ENCODE measurements at regions not wholly inside any gene's neighbourhood (a gene's known extent, or its start where the extent isn't known, plus 50 kb on each side); places are given as distances from the start of the nearest gene placed in this dataset.

DNA sequence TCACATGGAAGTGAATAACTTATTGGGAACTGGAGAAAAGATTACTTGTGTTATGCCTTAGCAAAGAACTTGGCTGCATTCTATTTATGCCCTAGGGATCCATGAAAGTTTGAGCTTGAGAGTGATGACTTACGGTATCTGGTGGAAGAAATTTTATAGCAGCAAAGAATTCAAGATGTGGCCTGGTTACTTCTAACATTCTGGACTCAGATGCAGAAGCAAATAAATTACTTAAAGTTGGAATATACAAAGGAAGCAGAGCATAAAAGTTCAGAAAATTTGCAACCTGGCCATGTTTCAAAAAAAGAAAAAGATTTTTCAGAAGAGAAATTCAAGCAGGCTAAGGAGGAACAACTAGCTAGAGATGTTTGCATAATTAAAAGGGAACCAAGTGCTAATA is 252.3 kb upstream of the WDFY3 start:
- H3K79me2 ChIP-seq (ENCODE audit: low read length), result no peaks in the 10 kb centered on the region
- H3K4me2 ChIP-seq (ENCODE audit: low read depth, low read length, poor library complexity, severe bottlenecking), result no peak overlapping the region
- 0 out of 2 replicates have a peak, but pooled peaks cover 3% of the 10 kb centered on the region for H3K9me2 ChIP-seq (replicated peaks; ENCODE audit: insufficient read depth, low read length)
- H3K9me3 ChIP-seq (ENCODE audit: low read length), result no peaks in the 10 kb centered on the region; the same call in 1 of the 2 replicates
- H3K4me3 ChIP-seq (ENCODE audit: low read length), result no peak overlapping the region
- H3K36me3 ChIP-seq (ENCODE audit: insufficient read depth, low read length), result no peaks in the 10 kb centered on the region
- no peak overlapping the region for H3K27ac ChIP-seq (ENCODE audit: low read length)
- H4K20me1 ChIP-seq (ENCODE audit: insufficient read depth, low read depth, low read length), result no peaks in the 10 kb centered on the region
- no peak overlapping the region for H3K9ac ChIP-seq (ENCODE audit: low read length)
- DNase-seq, result no peak
- H3K27me3 ChIP-seq (ENCODE audit: low read length), result no peaks in the 10 kb centered on the region
- no peaks in the 10 kb centered on the region for H3K4me1 ChIP-seq (ENCODE audit: low read length)
- H2AFZ ChIP-seq (ENCODE audit: low read length), result no peak overlapping the region

DNA sequence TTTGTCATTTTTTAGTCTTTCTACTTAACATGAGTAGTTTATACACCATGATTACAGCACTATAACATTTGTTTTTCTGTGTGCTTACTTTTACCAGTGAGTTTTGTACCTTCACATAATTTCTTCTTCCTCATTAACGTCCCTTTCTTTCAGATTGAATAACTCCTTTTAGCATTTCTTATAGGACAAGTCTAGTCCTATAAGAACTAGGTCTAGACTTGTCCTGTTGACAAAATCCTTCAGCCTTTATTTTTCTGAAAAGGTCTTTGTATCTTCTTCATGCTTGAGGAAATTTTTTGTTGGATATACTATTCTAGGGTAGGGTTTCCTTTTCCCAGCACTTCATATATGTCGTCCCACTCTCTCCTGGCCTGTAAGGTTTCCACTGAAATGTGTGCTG is 253.3 kb upstream of the ARHGAP24 start:
- no peaks in the 10 kb centered on the region for H3K27me3 ChIP-seq (ENCODE audit: low read length)
- no peak for DNase-seq
- H3K9me2 ChIP-seq (replicated peaks; ENCODE audit: insufficient read depth, low read length), result 0 out of 2 replicates have a peak, but pooled peaks cover 3% of the 10 kb centered on the region
- no peak overlapping the region for H3K27ac ChIP-seq (ENCODE audit: low read length)
- H3K79me2 ChIP-seq (ENCODE audit: low read length), result no peaks in the 10 kb centered on the region
- no peaks in the 10 kb centered on the region for H4K20me1 ChIP-seq (ENCODE audit: insufficient read depth, low read depth, low read length)
- H3K4me3 ChIP-seq (ENCODE audit: low read length), result no peak overlapping the region
- H3K36me3 ChIP-seq (ENCODE audit: insufficient read depth, low read length), result no peaks in the 10 kb centered on the region
- no peak overlapping the region for H2AFZ ChIP-seq (ENCODE audit: low read length)
- H3K4me1 ChIP-seq (ENCODE audit: low read length), result peaks cover 7% of the 10 kb centered on the region
- H3K9me3 ChIP-seq (ENCODE audit: low read length), result no peaks in the 10 kb centered on the region; the same call in 1 of the 2 replicates
- H3K9ac ChIP-seq (ENCODE audit: low read length), result no peak overlapping the region
- no peak overlapping the region for H3K4me2 ChIP-seq (ENCODE audit: low read depth, low read length, poor library complexity, severe bottlenecking)

DNA sequence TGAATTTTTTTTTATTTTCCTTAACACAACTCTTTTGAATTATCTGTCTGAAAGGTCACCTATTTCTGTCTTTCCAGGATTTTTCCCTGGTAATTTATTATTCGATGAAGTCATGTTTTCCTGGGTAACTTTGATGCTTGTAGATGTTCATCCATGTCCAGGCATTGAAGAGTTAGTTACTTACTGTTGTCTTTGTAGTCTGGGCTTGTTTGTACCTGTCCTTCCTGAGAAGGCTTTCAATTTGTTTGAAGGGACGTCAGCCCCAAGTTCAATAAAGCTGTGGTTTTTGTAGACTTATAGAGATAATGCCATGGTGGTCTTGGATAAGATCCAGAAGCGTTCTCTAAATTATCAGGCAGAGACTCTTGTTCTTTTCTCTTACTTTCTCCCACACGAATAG is 252.4 kb upstream of the ARHGAP24 start:
- Histone ChIP-seq H2AFZ (ENCODE audit: low read length) (no peak overlapping the region), H3K4me2 (ENCODE audit: low read depth, low read length, poor library complexity, severe bottlenecking) (no peak overlapping the region), H3K9me3 (ENCODE audit: low read length) (no peaks in the 10 kb centered on the region; the same call in 1 of the 2 replicates), H3K36me3 (ENCODE audit: insufficient read depth, low read length) (no peaks in the 10 kb centered on the region), H3K4me3 (ENCODE audit: low read length) (no peak overlapping the region), H3K79me2 (ENCODE audit: low read length) (no peaks in the 10 kb centered on the region), H3K4me1 (ENCODE audit: low read length) (peaks cover 7% of the 10 kb centered on the region), H4K20me1 (ENCODE audit: insufficient read depth, low read depth, low read length) (no peaks in the 10 kb centered on the region), H3K27me3 (ENCODE audit: low read length) (no peaks in the 10 kb centered on the region), H3K27ac (ENCODE audit: low read length) (no peak overlapping the region), H3K9ac (ENCODE audit: low read length) (no peak overlapping the region), H3K9me2 (replicated peaks; ENCODE audit: insufficient read depth, low read length) (0 out of 2 replicates have a peak, but pooled peaks cover 3% of the 10 kb centered on the region)
- no peak for DNase-seq

DNA sequence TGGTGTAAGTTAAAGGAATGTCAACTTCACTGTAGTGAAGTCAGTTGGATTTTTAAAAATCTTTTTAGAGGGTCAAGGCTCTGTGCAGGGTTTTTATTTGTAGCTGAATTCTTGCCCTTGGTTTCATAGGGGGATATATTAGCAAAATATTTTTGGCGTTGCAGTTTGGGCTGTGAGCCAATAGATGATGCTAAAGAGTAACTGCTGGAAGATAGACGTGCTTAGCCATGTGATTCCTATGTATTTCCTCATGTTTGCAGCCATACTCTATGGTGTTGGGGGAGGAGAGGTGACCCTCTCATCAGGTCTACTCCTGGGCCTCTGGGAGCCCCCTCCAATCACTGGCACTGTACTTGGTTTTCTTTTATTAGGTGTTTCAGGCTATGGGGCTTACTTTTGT is 246.7 kb upstream of the ARHGAP24 start:
- Histone ChIP-seq H3K9me3 (ENCODE audit: low read length) (no peaks in the 10 kb centered on the region), H2AFZ (ENCODE audit: low read length) (no peak overlapping the region), H3K36me3 (ENCODE audit: insufficient read depth, low read length) (no peaks in the 10 kb centered on the region), H3K27ac (ENCODE audit: low read length) (no peak overlapping the region), H3K4me1 (ENCODE audit: low read length) (peaks cover 7% of the 10 kb centered on the region), H3K4me3 (ENCODE audit: low read length) (no peak overlapping the region), H3K79me2 (ENCODE audit: low read length) (no peaks in the 10 kb centered on the region), H3K4me2 (ENCODE audit: low read depth, low read length, poor library complexity, severe bottlenecking) (no peak overlapping the region), H3K9ac (ENCODE audit: low read length) (no peak overlapping the region), H4K20me1 (ENCODE audit: insufficient read depth, low read depth, low read length) (no peaks in the 10 kb centered on the region), H3K9me2 (replicated peaks; ENCODE audit: insufficient read depth, low read length) (no peaks in the 10 kb centered on the region), H3K27me3 (ENCODE audit: low read length) (no peaks in the 10 kb centered on the region)
- peak; percentile 73 for DNase-seq

DNA sequence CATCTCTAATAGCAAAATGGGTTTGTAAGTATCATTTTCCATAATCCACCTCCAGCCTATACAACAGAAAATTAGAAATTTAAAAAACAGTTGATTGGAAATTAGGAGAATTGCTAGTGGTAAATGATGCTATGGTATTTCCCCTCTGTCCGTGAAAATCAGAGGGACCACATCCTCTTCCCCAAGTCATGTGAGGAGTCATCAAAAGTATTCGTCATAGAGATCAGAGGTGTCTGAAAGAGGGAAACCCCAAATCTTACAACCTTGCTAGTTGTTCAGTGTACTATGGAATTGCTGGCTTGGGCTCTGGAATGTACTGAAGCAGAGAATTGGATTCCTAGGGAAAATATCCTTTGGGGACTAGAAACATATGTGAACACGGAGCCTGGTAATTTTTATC is 241.4 kb upstream of the ARHGAP24 start:
- Histone ChIP-seq H3K9ac (ENCODE audit: low read length) (no peak overlapping the region), H3K9me3 (ENCODE audit: low read length) (no peaks in the 10 kb centered on the region), H3K27me3 (ENCODE audit: low read length) (no peaks in the 10 kb centered on the region), H3K4me2 (ENCODE audit: low read depth, low read length, poor library complexity, severe bottlenecking) (no peak overlapping the region), H3K79me2 (ENCODE audit: low read length) (no peaks in the 10 kb centered on the region), H2AFZ (ENCODE audit: low read length) (no peak overlapping the region), H3K4me1 (ENCODE audit: low read length) (no peaks in the 10 kb centered on the region), H3K36me3 (ENCODE audit: insufficient read depth, low read length) (no peaks in the 10 kb centered on the region), H3K4me3 (ENCODE audit: low read length) (no peak overlapping the region), H3K27ac (ENCODE audit: low read length) (no peak overlapping the region), H4K20me1 (ENCODE audit: insufficient read depth, low read depth, low read length) (no peaks in the 10 kb centered on the region), H3K9me2 (replicated peaks; ENCODE audit: insufficient read depth, low read length) (no peaks in the 10 kb centered on the region)
- no peak for DNase-seq

DNA sequence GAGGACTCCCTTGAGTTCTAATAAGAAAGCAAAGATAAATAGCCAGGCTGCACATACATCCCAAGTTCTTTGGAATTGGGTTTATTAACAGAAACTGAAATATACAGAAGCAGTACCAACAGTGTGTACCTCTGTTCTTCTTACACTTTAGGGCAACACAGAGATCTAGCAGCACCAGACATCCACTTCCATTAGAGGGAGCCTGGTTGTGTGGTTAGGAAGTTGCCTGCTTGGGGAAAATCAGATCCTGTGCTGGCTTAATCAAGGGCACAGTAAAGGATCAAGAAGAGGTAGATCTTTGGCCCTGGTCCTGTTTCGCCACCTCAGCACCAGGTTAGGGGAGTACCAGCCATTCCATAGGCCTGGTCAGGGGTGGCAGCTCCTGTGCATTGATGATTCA is 231.1 kb upstream of the ARHGAP24 start:
- no peak overlapping the region for H3K9ac ChIP-seq (ENCODE audit: low read length)
- H3K4me1 ChIP-seq (ENCODE audit: low read length), result no peaks in the 10 kb centered on the region
- no peaks in the 10 kb centered on the region for H3K9me2 ChIP-seq (replicated peaks; ENCODE audit: insufficient read depth, low read length)
- no peak for DNase-seq
- H3K27ac ChIP-seq (ENCODE audit: low read length), result no peak overlapping the region
- no peak overlapping the region for H3K4me2 ChIP-seq (ENCODE audit: low read depth, low read length, poor library complexity, severe bottlenecking)
- H3K79me2 ChIP-seq (ENCODE audit: low read length), result no peaks in the 10 kb centered on the region
- H4K20me1 ChIP-seq (ENCODE audit: insufficient read depth, low read depth, low read length), result no peaks in the 10 kb centered on the region
- no peaks in the 10 kb centered on the region for H3K9me3 ChIP-seq (ENCODE audit: low read length)
- H3K36me3 ChIP-seq (ENCODE audit: insufficient read depth, low read length), result no peaks in the 10 kb centered on the region
- no peak overlapping the region for H3K4me3 ChIP-seq (ENCODE audit: low read length)
- no peak overlapping the region for H2AFZ ChIP-seq (ENCODE audit: low read length)
- no peaks in the 10 kb centered on the region for H3K27me3 ChIP-seq (ENCODE audit: low read length)

DNA sequence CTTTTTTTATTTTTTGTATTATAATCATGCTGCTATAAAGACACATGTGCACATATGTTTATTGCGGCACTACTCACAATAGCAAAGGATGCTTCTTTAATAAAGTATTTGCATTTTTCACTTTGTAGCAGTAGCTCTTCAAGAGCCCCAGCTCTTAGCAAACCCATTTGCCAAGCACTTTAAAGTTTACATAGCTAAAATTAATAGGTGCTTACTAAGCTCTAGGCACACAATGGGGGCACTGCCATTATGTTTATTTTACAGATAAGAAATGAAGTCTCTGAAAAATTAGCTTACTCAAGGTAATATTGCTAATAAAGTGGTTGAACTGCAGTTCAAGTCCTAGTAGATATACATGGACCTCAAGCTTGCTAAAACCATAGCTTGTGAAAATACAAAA is 230.3 kb upstream of the ARHGAP24 start:
- H3K79me2 ChIP-seq (ENCODE audit: low read length), result no peaks in the 10 kb centered on the region
- no peaks in the 10 kb centered on the region for H4K20me1 ChIP-seq (ENCODE audit: insufficient read depth, low read depth, low read length)
- no peak for DNase-seq
- H3K27ac ChIP-seq (ENCODE audit: low read length), result no peak overlapping the region
- no peak overlapping the region for H3K9ac ChIP-seq (ENCODE audit: low read length)
- no peaks in the 10 kb centered on the region for H3K27me3 ChIP-seq (ENCODE audit: low read length)
- H3K36me3 ChIP-seq (ENCODE audit: insufficient read depth, low read length), result no peaks in the 10 kb centered on the region
- no peak overlapping the region for H3K4me2 ChIP-seq (ENCODE audit: low read depth, low read length, poor library complexity, severe bottlenecking)
- no peaks in the 10 kb centered on the region for H3K4me1 ChIP-seq (ENCODE audit: low read length)
- no peak overlapping the region for H2AFZ ChIP-seq (ENCODE audit: low read length)
- H3K9me3 ChIP-seq (ENCODE audit: low read length), result no peaks in the 10 kb centered on the region
- no peaks in the 10 kb centered on the region for H3K9me2 ChIP-seq (replicated peaks; ENCODE audit: insufficient read depth, low read length)
- H3K4me3 ChIP-seq (ENCODE audit: low read length), result no peak overlapping the region

DNA sequence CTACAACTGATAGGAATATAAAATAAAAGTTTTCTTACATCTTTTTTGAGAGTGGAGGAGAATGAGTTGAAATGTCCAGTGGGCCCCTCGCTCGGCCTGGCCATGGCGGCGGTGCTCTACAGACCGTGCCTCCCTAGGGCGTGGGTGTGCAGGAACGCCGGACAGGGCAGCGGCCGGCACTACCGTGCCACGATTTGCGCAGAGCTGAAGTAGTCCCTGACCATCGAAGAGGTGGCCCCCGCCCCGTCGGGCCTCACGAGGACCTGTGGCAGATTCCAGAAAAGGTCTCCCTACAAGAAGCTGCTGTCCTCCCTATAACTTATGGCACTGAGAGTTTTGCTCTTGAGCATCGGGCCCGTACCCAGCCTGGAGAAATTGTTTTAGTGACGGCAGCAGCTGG is 228.9 kb upstream of the ARHGAP24 start:
- no peak overlapping the region for H3K27ac ChIP-seq (ENCODE audit: low read length)
- no peak overlapping the region for H3K9ac ChIP-seq (ENCODE audit: low read length)
- H3K4me1 ChIP-seq (ENCODE audit: low read length), result no peaks in the 10 kb centered on the region
- H3K4me3 ChIP-seq (ENCODE audit: low read length), result no peak overlapping the region
- no peaks in the 10 kb centered on the region for H3K9me3 ChIP-seq (ENCODE audit: low read length)
- no peaks in the 10 kb centered on the region for H3K9me2 ChIP-seq (replicated peaks; ENCODE audit: insufficient read depth, low read length)
- H3K4me2 ChIP-seq (ENCODE audit: low read depth, low read length, poor library complexity, severe bottlenecking), result no peak overlapping the region
- H2AFZ ChIP-seq (ENCODE audit: low read length), result no peak overlapping the region
- H3K36me3 ChIP-seq (ENCODE audit: insufficient read depth, low read length), result no peaks in the 10 kb centered on the region
- H4K20me1 ChIP-seq (ENCODE audit: insufficient read depth, low read depth, low read length), result no peaks in the 10 kb centered on the region
- DNase-seq, result no peak
- H3K27me3 ChIP-seq (ENCODE audit: low read length), result no peaks in the 10 kb centered on the region
- H3K79me2 ChIP-seq (ENCODE audit: low read length), result no peaks in the 10 kb centered on the region

DNA sequence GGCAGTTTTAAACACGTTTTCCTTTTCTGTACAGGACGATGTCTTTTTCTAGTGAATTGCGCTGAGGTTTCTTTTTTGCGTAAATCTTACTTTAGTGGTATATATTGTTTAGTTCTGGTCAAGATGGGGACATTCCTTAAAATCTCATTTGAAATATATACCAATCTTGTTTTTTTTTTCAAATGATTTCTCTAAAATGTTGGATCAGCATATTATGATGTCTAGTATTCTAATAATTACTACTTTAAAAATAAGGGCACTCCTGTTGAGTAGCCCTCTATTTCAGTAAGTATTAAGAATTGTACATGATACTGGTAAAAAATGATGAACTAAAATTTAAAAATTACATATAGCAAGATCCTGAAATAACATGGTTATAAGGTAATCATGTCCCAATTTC is 224.1 kb upstream of the ARHGAP24 start:
- Histone ChIP-seq H4K20me1 (ENCODE audit: insufficient read depth, low read depth, low read length) (no peaks in the 10 kb centered on the region), H3K9me2 (replicated peaks; ENCODE audit: insufficient read depth, low read length) (no peaks in the 10 kb centered on the region), H3K9ac (ENCODE audit: low read length) (no peak overlapping the region), H2AFZ (ENCODE audit: low read length) (no peak overlapping the region), H3K9me3 (ENCODE audit: low read length) (no peaks in the 10 kb centered on the region), H3K4me2 (ENCODE audit: low read depth, low read length, poor library complexity, severe bottlenecking) (no peak overlapping the region), H3K79me2 (ENCODE audit: low read length) (no peaks in the 10 kb centered on the region), H3K4me3 (ENCODE audit: low read length) (no peak overlapping the region), H3K36me3 (ENCODE audit: insufficient read depth, low read length) (no peaks in the 10 kb centered on the region), H3K27me3 (ENCODE audit: low read length) (0 out of 2 replicates have a peak, but pooled peaks cover 2% of the 10 kb centered on the region), H3K4me1 (ENCODE audit: low read length) (no peaks in the 10 kb centered on the region), H3K27ac (ENCODE audit: low read length) (no peak overlapping the region)
- no peak for DNase-seq

Data from Karpas-422 (cell line).